ENCODE measurements at regions not wholly inside any gene's neighbourhood (a gene's known extent, or its start where the extent isn't known, plus 50 kb on each side); places are given as distances from the start of the nearest gene placed in this dataset.

GRCh38 chr19:28606269-28607032 lies 606.5 kb downstream of the UQCRFS1 start:
- TF ChIP-seq CTCF (IDR thresholded peaks at IDR 0.05 in 2 of 3, conservative IDR thresholded peaks at IDR 0.05 in 1 of 3; ENCODE audit: control insufficient read depth in 2 of 3, extremely low read depth in 1 of 3, insufficient read depth in 1 of 3, low read depth in 3 of 3, low read length in 3 of 3), result no peak
- TF ChIP-seq ELK1 (IDR thresholded peaks at IDR 0.05; ENCODE audit: low read depth, low read length), result no peak
- no peak for TF ChIP-seq POLR2AphosphoS5 (IDR thresholded peaks at IDR 0.05; ENCODE audit: low read length)
- no peak for TF ChIP-seq NRF1 (conservative IDR thresholded peaks at IDR 0.05; ENCODE audit: low read depth, low read length)
- TF ChIP-seq DPF2 (IDR thresholded peaks at IDR 0.05), result no peak
- TF ChIP-seq SIN3A (IDR thresholded peaks at IDR 0.05; ENCODE audit: low read depth, low read length), result no peak
- TF ChIP-seq SIX5 (IDR thresholded peaks at IDR 0.05; ENCODE audit: low read depth, low read length, severe bottlenecking), result no peak
- no peak for TF ChIP-seq POLR2A (IDR thresholded peaks at IDR 0.05; ENCODE audit: low read depth, low read length)
- TF ChIP-seq YY1 (IDR thresholded peaks at IDR 0.05; ENCODE audit: low read depth, low read length), result no peak
- no peak for TF ChIP-seq PML (IDR thresholded peaks at IDR 0.05; ENCODE audit: low read length)
- no peak for TF ChIP-seq ASH2L (IDR thresholded peaks at IDR 0.05; ENCODE audit: borderline replicate concordance, low read depth)
- no peak for TF ChIP-seq POLR2AphosphoS2 (IDR thresholded peaks at IDR 0.05; ENCODE audit: low read depth, low read length)
